GDM1 (cell line): ENCODE measurements at regions not wholly inside any gene's neighbourhood (a gene's known extent, or its start where the extent isn't known, plus 50 kb on each side); places are given as distances from the start of the nearest gene placed in this dataset.
"Not testable (repeated sequence)": the region's sequence is repeated elsewhere in the genome, so short reads cannot be mapped to it uniquely, and the experiment has no call there.

Source experiments
- DNase-seq: peaks from one replicate; lab custom pipeline; 2025; lab: John Stamatoyannopoulos, UW

- no peak for DNase-seq
Measured at GRCh38 chr9:87199782-87200181, 252.5 kb upstream of the GAS1 start.

- no peak for DNase-seq
Measured at GRCh38 chr9:87201351-87201751, 254.0 kb upstream of the GAS1 start.

GRCh38 chr9:87206064-87206661 lies 258.9 kb upstream of the GAS1 start:
- no peak for DNase-seq

GRCh38 chr9:87210658-87211057 lies 263.4 kb upstream of the GAS1 start:
- DNase-seq = not testable (repeated sequence)

GRCh38 chr9:87211669-87212068 lies 264.4 kb upstream of the GAS1 start:
- no peak for DNase-seq

GRCh38 chr9:87212605-87213021 lies 265.3 kb upstream of the GAS1 start:
- no peak for DNase-seq

- DNase-seq = no peak
Measured at GRCh38 chr9:87213948-87214347, 266.6 kb upstream of the GAS1 start.

- DNase-seq = no peak
Measured at GRCh38 chr9:87214991-87215390, 267.7 kb upstream of the GAS1 start.

GRCh38 chr9:87216036-87216435 lies 268.7 kb upstream of the GAS1 start:
- DNase-seq = no peak

GRCh38 chr9:87216897-87217455 lies 269.7 kb upstream of the GAS1 start:
- no peak for DNase-seq

GRCh38 chr9:87223392-87224246 lies 274.0 kb upstream of the DAPK1 start:
- DNase-seq = no peak

- no peak for DNase-seq
Measured at GRCh38 chr9:87226896-87227295, 270.8 kb upstream of the DAPK1 start.

GRCh38 chr9:87227456-87227855 lies 270.2 kb upstream of the DAPK1 start:
- DNase-seq = no peak

GRCh38 chr9:87229108-87229507 lies 268.6 kb upstream of the DAPK1 start:
- no peak for DNase-seq

GRCh38 chr9:87233431-87233830 lies 264.2 kb upstream of the DAPK1 start:
- no peak for DNase-seq

GRCh38 chr9:87233899-87234455 lies 263.7 kb upstream of the DAPK1 start:
- DNase-seq = no peak

GRCh38 chr9:87234854-87235253 lies 262.8 kb upstream of the DAPK1 start:
- DNase-seq = no peak

- no peak for DNase-seq
Measured at GRCh38 chr9:87236546-87236945, 261.1 kb upstream of the DAPK1 start.

GRCh38 chr9:87237336-87237735 lies 260.3 kb upstream of the DAPK1 start:
- DNase-seq = no peak

- DNase-seq = no peak
Measured at GRCh38 chr9:87238545-87238944, 259.1 kb upstream of the DAPK1 start.

- no peak for DNase-seq
Measured at GRCh38 chr9:87239312-87239711, 258.4 kb upstream of the DAPK1 start.

GRCh38 chr9:87243602-87244001 lies 254.1 kb upstream of the DAPK1 start:
- no peak for DNase-seq

GRCh38 chr9:87245271-87245670 lies 252.4 kb upstream of the DAPK1 start:
- DNase-seq = no peak
